HCT116 (cell line): ENCODE measurements at regions not wholly inside any gene's neighbourhood (a gene's known extent, or its start where the extent isn't known, plus 50 kb on each side); places are given as distances from the start of the nearest gene placed in this dataset.

Experiments
- ATAC-seq: fragments of 200-7000 bp; cut with Tn5 transposase; 2 replicates; pipeline ENCODE4 v1.9.1; 2020; ENCODE audit warnings: mild to moderate bottlenecking, moderate library complexity
- BruUV-seq: library from RNA; stranded (reverse); fragments of 400-500 nt; replicated peaks from 2 replicates; lab custom pipeline; 2021; lab: Mats Ljungman, UMichigan
- CTCF ChIA-PET: fragments of 300-600 bp; sonication (Branson Sonifier 250); formaldehyde crosslinking; loops from one replicate; lab custom pipeline; 2021; ENCODE audit warnings: antibody characterized with exemption; lab: Charles Lee
- POLR2A ChIA-PET: fragments of 300-600, 350-600 bp; sonication (Branson Sonifier 250); formaldehyde crosslinking; loops from one replicate; lab custom pipeline; 2021; ENCODE audit warnings: antibody characterized with exemption; lab: Charles Lee
- RAD21 ChIA-PET, 2 experiments: fragments of 300-600 bp; sonication (Branson Sonifier 250); formaldehyde crosslinking; loops; one replicate each; lab custom pipeline; 2023; ENCODE audit warnings: low total read pairs in 2 of 2; ENCODE audit not compliant: uncharacterized antibody in 2 of 2, unreplicated experiment in 2 of 2, low non-redundant PET in 1 of 2; lab: Charles Lee
- DNase-seq: peaks from one replicate; pipeline ENCODE4 v3.0.0-alpha.2; 2010; ENCODE audit warnings: low read depth, low spot score
- H2AFZ ChIP-seq: fragments of 200-600 bp; shearing (Covaris generic), sonication (generic); 2 replicates; pipeline ENCODE4 v1.6.1; 2017; ENCODE audit warnings: low read depth, mixed run types, mixed read lengths, antibody characterized with exemption, low read length; ENCODE audit not compliant: poor library complexity, severe bottlenecking
- H3K27ac ChIP-seq: 2 replicates; pipeline ENCODE4 v1.5.1; 2012; ENCODE audit warnings: low read depth, low read length
- H3K27me3 ChIP-seq: fragments of 200-600 bp; sonication (generic); 2 replicates; pipeline ENCODE4 v1.6.1; 2016; ENCODE audit warnings: mixed run types, low read length, mixed read lengths; ENCODE audit not compliant: insufficient read depth
- H3K36me3 ChIP-seq, 2 experiments: fragments of 200-500 bp in 1 of 2; fragments of 200-600 bp in 1 of 2; sonication (Bioruptor generic) in 1 of 2; sonication (generic) in 1 of 2; 2 replicates each; pipeline versions ENCODE4 v1.5.1 to v1.6.1; 2014 to 2016; ENCODE audit warnings: low read length in 2 of 2, inconsistent platforms in 1 of 2, mixed read lengths in 1 of 2, mixed run types in 1 of 2; ENCODE audit not compliant: insufficient read depth in 2 of 2, control insufficient read depth in 1 of 2
- H3K4me1 ChIP-seq, 2 experiments: fragments of 200-600 bp in 1 of 2; sonication (generic) in 1 of 2; 2 replicates each; pipeline versions ENCODE4 v1.5.1 to v1.6.1; 2012 to 2017; ENCODE audit warnings: low read length in 2 of 2, inconsistent platforms in 1 of 2, mild to moderate bottlenecking in 1 of 2, mixed read lengths in 1 of 2, mixed run types in 1 of 2, moderate library complexity in 1 of 2; ENCODE audit not compliant: insufficient read depth in 2 of 2, control insufficient read depth in 1 of 2
- H3K4me2 ChIP-seq: fragments of 200-600 bp; sonication (generic); 2 replicates; pipeline ENCODE4 v1.6.1; 2017; ENCODE audit warnings: mixed run types, low read length, mixed read lengths
- H3K4me3 ChIP-seq, 2 experiments: fragments of 200-600 bp in 1 of 2; sonication (generic) in 1 of 2; replicated peaks in 1 of 2; 2 replicates each; pipeline ENCODE4 v1.5.1; 2011 to 2016; ENCODE audit warnings: low read length in 2 of 2, control low read depth in 1 of 2, low read depth in 1 of 2, mild to moderate bottlenecking in 1 of 2, mixed read lengths in 1 of 2, mixed run types in 1 of 2
- H3K79me2 ChIP-seq: fragments of 200-600 bp; sonication (generic); 2 replicates; pipeline ENCODE4 v1.6.1; 2017; ENCODE audit warnings: mild to moderate bottlenecking, mixed run types, low read length, moderate library complexity, mixed read lengths; ENCODE audit not compliant: insufficient read depth
- H3K9ac ChIP-seq: fragments of 200-600 bp; sonication (generic); 2 replicates; pipeline ENCODE4 v1.6.1; 2016; ENCODE audit warnings: low read length, mixed read lengths
- H3K9me2 ChIP-seq: fragments of 200-600 bp; sonication (generic), shearing (Covaris generic); 2 replicates; pipeline ENCODE4 v1.6.1; 2017; ENCODE audit warnings: mixed run types, mild to moderate bottlenecking, moderate library complexity; ENCODE audit not compliant: insufficient read depth
- H3K9me3 ChIP-seq, 2 experiments: fragments of 200-500 bp in 1 of 2; fragments of 200-600 bp in 1 of 2; sonication (Bioruptor generic) in 1 of 2; sonication (generic) in 1 of 2; 2 replicates each; pipeline ENCODE4 v1.6.1; 2014 to 2017; ENCODE audit warnings: low read length in 2 of 2, mixed read lengths in 2 of 2, inconsistent platforms in 1 of 2, low read depth in 1 of 2, mild to moderate bottlenecking in 1 of 2, mixed run types in 1 of 2, moderate library complexity in 1 of 2; ENCODE audit not compliant: control insufficient read depth in 1 of 2, insufficient read depth in 1 of 2
- H4K20me1 ChIP-seq: fragments of 200-600 bp; sonication (generic), shearing (Covaris generic); 2 replicates; pipeline ENCODE4 v1.6.1; 2017; ENCODE audit warnings: mixed run types, mild to moderate bottlenecking, moderate library complexity; ENCODE audit not compliant: insufficient read depth
- ATF3 ChIP-seq: IDR thresholded peaks from 2 replicates; pipeline ENCODE4 v1.6.1; 2012
- CEBPB ChIP-seq: IDR thresholded peaks from 2 replicates; pipeline ENCODE4 v1.6.1; 2012; ENCODE audit warnings: low read depth
- CTCF ChIP-seq, 3 experiments: fragments of 200-600 bp in 1 of 3; sonication (generic) in 1 of 3; IDR thresholded peaks in 2 of 3; conservative IDR thresholded peaks in 1 of 3; 2 replicates each; pipeline ENCODE4 v1.5.1; 2012 to 2017; ENCODE audit warnings: low read depth in 2 of 3, low read length in 2 of 3, antibody characterized with exemption in 1 of 3, borderline replicate concordance in 1 of 3, control low read depth in 1 of 3, mild to moderate bottlenecking in 1 of 3, mixed read lengths in 1 of 3, mixed run types in 1 of 3, moderate library complexity in 1 of 3; ENCODE audit not compliant: insufficient read depth in 1 of 3
- ELF1 ChIP-seq: IDR thresholded peaks from 2 replicates; pipeline ENCODE4 v1.6.1; 2012; ENCODE audit warnings: low read depth, borderline replicate concordance
- EZH2phosphoT487 ChIP-seq: fragments of 200-600 bp; IDR thresholded peaks from 2 replicates; pipeline ENCODE4 v1.6.1; 2018; ENCODE audit warnings: antibody characterized with exemption, borderline replicate concordance
- FOSL1 ChIP-seq: IDR thresholded peaks from 2 replicates; pipeline ENCODE4 v1.6.1; 2012; ENCODE audit warnings: low read depth
- JUND ChIP-seq: IDR thresholded peaks from 2 replicates; pipeline ENCODE4 v1.6.1; 2012
- RAD21 ChIP-seq: IDR thresholded peaks from 2 replicates; pipeline ENCODE4 v1.6.1; 2012; ENCODE audit warnings: low read depth, mild to moderate bottlenecking
- REST ChIP-seq: IDR thresholded peaks from 2 replicates; pipeline ENCODE4 v1.6.1; 2012; ENCODE audit warnings: low read depth
- SIN3A ChIP-seq: IDR thresholded peaks from 2 replicates; pipeline ENCODE4 v1.6.1; 2012; ENCODE audit warnings: low read depth
- SRF ChIP-seq: IDR thresholded peaks from 2 replicates; pipeline ENCODE4 v1.6.1; 2012; ENCODE audit warnings: low read depth
- ZBTB33 ChIP-seq: IDR thresholded peaks from 2 replicates; pipeline ENCODE4 v1.6.1; 2011; ENCODE audit warnings: mild to moderate bottlenecking, low read length, moderate library complexity; ENCODE audit not compliant: insufficient replicate concordance; ENCODE audit errors: extremely low read depth
- ZNF274 ChIP-seq: fragments of 200-500 bp; sonication (Bioruptor generic); IDR thresholded peaks from 2 replicates; pipeline ENCODE4 v1.6.1; 2014; ENCODE audit warnings: mild to moderate bottlenecking, low read depth, low read length, inconsistent platforms
- intact Hi-C: fragments of 100-400 bp; cut with micrococcal nuclease; formaldehyde crosslinking; loops from 2 replicates; pipeline ENCODE4 v1.10.0; 2022

GRCh38 chr7:123314886-123315285 is 115.1 kb upstream of the SLC13A1 start:
- Histone ChIP-seq H3K27me3 (no peaks in the 10 kb centered on the region), H3K4me3 (no peak overlapping the region), H3K9me3 (no peaks in the 10 kb centered on the region), H4K20me1 (no peaks in the 10 kb centered on the region), H3K79me2 (no peaks in the 10 kb centered on the region), H3K36me3 (no peaks in the 10 kb centered on the region), H2AFZ (no peak overlapping the region), H3K4me2 (no peak overlapping the region), H3K27ac (no peak overlapping the region), H3K9me2 (no peaks in the 10 kb centered on the region), H3K9ac (no peak overlapping the region), H3K4me1 (no peaks in the 10 kb centered on the region)
- RAD21 ChIA-PET: no interaction called here
- BruUV-seq: no TSS peak
- TF ChIP-seq CTCF (IDR thresholded peaks at IDR 0.05 in 2 of 3, conservative IDR thresholded peaks at IDR 0.05 in 1 of 3; ENCODE audit: borderline replicate concordance in 1 of 3, insufficient read depth in 1 of 3, low read depth in 2 of 3, low read length in 2 of 3): no peak
- TF ChIP-seq ELF1: no peak
- TF ChIP-seq SRF: no peak
- no peak for TF ChIP-seq ZBTB33
- TF ChIP-seq CEBPB: no peak
- TF ChIP-seq RAD21: no peak
- TF ChIP-seq JUND: no peak
- TF ChIP-seq ZNF274: no peak
- no peak for TF ChIP-seq FOSL1
- TF ChIP-seq EZH2phosphoT487: no peak
- TF ChIP-seq REST: no peak
- TF ChIP-seq SIN3A: no peak
- TF ChIP-seq ATF3: no peak
- ATAC-seq (no peak), DNase-seq (no peak)
- CTCF ChIA-PET: no interaction called here
- intact Hi-C loops: no loop called here
- POLR2A ChIA-PET: no interaction called here
